Lung (tissue), 11 donors: ENCODE measurements at regions not wholly inside any gene's neighbourhood (a gene's known extent, or its start where the extent isn't known, plus 50 kb on each side); places are given as distances from the start of the nearest gene placed in this dataset.

Experiments
- ATAC-seq: fragments of 200-7000 bp; cut with Tn5 transposase; one replicate; pipeline ENCODE4 v1.9.1; 2020; ENCODE audit warnings: moderate number of reproducible peaks; ENCODE audit not compliant: insufficient read depth, low FRiP score
- DNase-seq, 3 donors: peaks; one replicate each; pipeline ENCODE4 v3.0.0-alpha.2; 2013 to 2017
- H3K27ac ChIP-seq, 2 donors: one replicate each; pipeline ENCODE4 v1.5.1; 2013; ENCODE audit warnings: mild to moderate bottlenecking in 2 of 2, moderate library complexity in 2 of 2, control low read depth in 1 of 2, inconsistent platforms in 1 of 2, low read depth in 1 of 2, low read length in 1 of 2
- H3K27me3 ChIP-seq, 3 donors: one replicate each; pipeline ENCODE4 v1.5.1; 2013; ENCODE audit warnings: low read length in 2 of 3; ENCODE audit not compliant: control insufficient read depth in 3 of 3, insufficient read depth in 3 of 3
- H3K36me3 ChIP-seq, 4 donors: one replicate each; pipeline ENCODE4 v1.5.1; 2013; ENCODE audit warnings: low read length in 4 of 4, mild to moderate bottlenecking in 1 of 4, moderate library complexity in 1 of 4; ENCODE audit not compliant: control insufficient read depth in 4 of 4, insufficient read depth in 4 of 4
- H3K4me1 ChIP-seq, 5 donors: one replicate each; pipeline ENCODE4 v1.5.1; 2013; ENCODE audit warnings: low read length in 5 of 5, mild to moderate bottlenecking in 2 of 5, moderate library complexity in 1 of 5; ENCODE audit not compliant: control insufficient read depth in 5 of 5, insufficient read depth in 5 of 5
- H3K4me3 ChIP-seq: one replicate; pipeline ENCODE4 v1.5.1; 2013; ENCODE audit warnings: mild to moderate bottlenecking, control low read depth, moderate library complexity
- H3K9ac ChIP-seq, 2 donors: one replicate each; pipeline ENCODE4 v1.5.1; 2013; ENCODE audit warnings: low read length in 2 of 2, control low read depth in 1 of 2; ENCODE audit not compliant: insufficient read depth in 1 of 2
- H3K9me3 ChIP-seq, 4 donors: one replicate each; pipeline ENCODE4 v1.5.1; 2013; ENCODE audit warnings: low read length in 3 of 4, mild to moderate bottlenecking in 1 of 4, moderate library complexity in 1 of 4; ENCODE audit not compliant: control insufficient read depth in 4 of 4, insufficient read depth in 3 of 4
- CTCF ChIP-seq: IDR thresholded peaks from 2 replicates; pipeline ENCODE4 v1.5.1; 2012; ENCODE audit warnings: mild to moderate bottlenecking; ENCODE audit errors: control extremely low read depth, extremely low read depth
- WGBS, 2 donors: extraction: QIAGEN DNeasy Blood & Tissue Kit; methylation state at CpG; one replicate each; pipeline ENCODE4 v1.1.7; 2013; 5-methylcytosine and 5-hydroxymethylcytosine counted together
- donor health status: control.
- donor health status: control.
- donor health status: Bipolar disorder and iron deficiency.
- donor health status: healthy.
- donor health status: DM: yes; HTN: yes; CAD: no.

- Histone ChIP-seq H3K9me3 (no peaks in the 10 kb centered on the region), H3K36me3 (no peaks in the 10 kb centered on the region), H3K4me3 (no peak overlapping the region), H3K4me1 (no peaks in the 10 kb centered on the region), H3K27ac (no peak overlapping the region), H3K27me3 (no peaks in the 10 kb centered on the region), H3K9ac (no peak overlapping the region)
- DNase-seq (no peak), ATAC-seq (no peak)
- TF ChIP-seq CTCF: no peak
- WGBS, 2 donors: 55 to 75% methylated on average over 2 of the region's 2 CpGs
These were observed 114.4 kb upstream of the BMAL1 start for GRCh38 chr11:13163158-13163557.

- no peaks in the 10 kb centered on the region for H3K9me3 ChIP-seq
- 32 to 93% methylated on average over 1 of the region's 1 CpG for WGBS, 2 donors
- H3K4me1 ChIP-seq: no peaks in the 10 kb centered on the region
- no peaks in the 10 kb centered on the region for H3K36me3 ChIP-seq
- TF ChIP-seq CTCF: no peak
- no peak overlapping the region for H3K4me3 ChIP-seq
- H3K27me3 ChIP-seq: no peaks in the 10 kb centered on the region
- no peak for ATAC-seq
- DNase-seq: no peak
- no peak overlapping the region for H3K27ac ChIP-seq
- no peak overlapping the region for H3K9ac ChIP-seq
These were observed 111.6 kb upstream of the BMAL1 start for GRCh38 chr11:13166036-13166435.

- Histone ChIP-seq H3K4me3 (no peak overlapping the region), H3K36me3 (no peaks in the 10 kb centered on the region), H3K9me3 (no peaks in the 10 kb centered on the region), H3K9ac (no peak overlapping the region), H3K4me1 (no peaks in the 10 kb centered on the region), H3K27me3 (no peaks in the 10 kb centered on the region), H3K27ac (no peak overlapping the region)
- DNase-seq (no peak), ATAC-seq (no peak)
- 67 to 82% methylated on average over 4 of the region's 4 CpGs for WGBS, 2 donors
- TF ChIP-seq CTCF: no peak
These were observed 109.3 kb upstream of the BMAL1 start for GRCh38 chr11:13168271-13168670.

- WGBS, 2 donors: 30 to 49% methylated on average over 2 of the region's 2 CpGs
- ATAC-seq: no peak
- Histone ChIP-seq H3K9me3 (no peaks in the 10 kb centered on the region), H3K9ac (no peak overlapping the region), H3K27me3 (no peaks in the 10 kb centered on the region), H3K4me3 (no peak overlapping the region), H3K27ac (no peak overlapping the region), H3K4me1 (no peaks in the 10 kb centered on the region), H3K36me3 (no peaks in the 10 kb centered on the region)
- TF ChIP-seq CTCF: no peak
- DNase-seq: peak in 1 of 3 donors; percentile 29
These were observed 107.9 kb upstream of the BMAL1 start for GRCh38 chr11:13169709-13170108.
